ENCODE measurements at regions not wholly inside any gene's neighbourhood (a gene's known extent, or its start where the extent isn't known, plus 50 kb on each side); places are given as distances from the start of the nearest gene placed in this dataset.

DNA sequence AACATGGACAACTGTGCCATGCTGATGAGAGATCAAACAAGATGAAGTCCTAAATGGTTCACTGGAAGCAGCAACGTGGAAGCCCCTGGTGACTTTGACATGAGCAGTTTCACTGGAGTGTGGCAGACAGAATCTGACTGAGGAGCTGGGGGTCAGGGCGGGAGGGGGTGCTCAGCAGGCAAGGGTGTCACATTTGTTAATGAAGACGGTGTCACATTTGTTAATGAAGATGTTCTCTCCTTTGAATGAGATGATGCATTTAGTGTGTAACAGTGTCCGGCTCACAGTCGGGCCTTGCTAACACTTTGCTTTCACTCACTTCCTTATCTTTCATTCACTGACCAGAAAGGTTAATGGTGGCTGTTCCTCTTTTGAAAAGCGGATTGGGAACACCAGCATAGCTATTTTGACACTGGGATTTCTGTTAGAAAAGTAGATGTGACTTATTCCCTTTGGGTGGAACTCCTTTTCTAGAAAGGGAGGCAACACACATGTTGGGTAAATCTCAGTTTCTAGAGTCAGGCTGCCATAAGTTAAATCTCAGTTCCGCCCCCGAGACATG, 693.7 kb downstream of the UQCRFS1 start:
- no peak for DNase-seq (ENCODE audit: low read depth)

- no peak for DNase-seq (ENCODE audit: low read depth)
Observed at GRCh38 chr19:28516415-28516872, 696.5 kb downstream of the UQCRFS1 start.

DNA sequence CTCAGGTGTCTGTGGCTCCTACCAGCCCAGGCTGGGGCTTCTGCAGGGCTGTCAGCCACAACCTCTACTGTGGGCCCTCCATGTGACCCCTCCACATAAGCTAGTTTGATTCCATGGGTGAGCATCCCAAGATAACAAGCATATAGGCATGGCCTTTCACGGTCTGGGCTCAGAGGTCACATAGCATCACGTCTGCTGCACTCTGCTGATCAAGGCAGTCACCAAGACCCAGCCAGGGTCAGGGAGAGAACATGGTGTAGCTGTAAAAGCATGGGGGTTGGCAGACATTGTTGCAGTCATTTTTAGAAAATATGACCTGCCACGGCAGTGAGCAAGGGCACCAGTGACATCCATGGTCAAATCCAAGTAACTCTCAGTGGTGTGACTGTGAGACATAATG, 698.8 kb downstream of the UQCRFS1 start:
- no peak for DNase-seq (ENCODE audit: low read depth)

GRCh38 chr19:28511655-28512054, 701.3 kb downstream of the UQCRFS1 start:
- no peak for DNase-seq (ENCODE audit: low read depth)

- DNase-seq (ENCODE audit: low read depth), result no peak
Observed at GRCh38 chr19:28509079-28509895, 703.7 kb downstream of the UQCRFS1 start.

GRCh38 chr19:28508666-28509065, 704.3 kb downstream of the UQCRFS1 start:
- no peak for DNase-seq (ENCODE audit: low read depth)

GRCh38 chr19:28505933-28506332, 707.0 kb downstream of the UQCRFS1 start:
- DNase-seq (ENCODE audit: low read depth), result no peak

- DNase-seq (ENCODE audit: low read depth), result no peak
Observed at GRCh38 chr19:28505134-28505533, 707.8 kb downstream of the UQCRFS1 start.

- no peak for DNase-seq (ENCODE audit: low read depth)
Observed at GRCh38 chr19:28504727-28505126, 708.2 kb downstream of the UQCRFS1 start.

GRCh38 chr19:28504139-28504538, 708.8 kb downstream of the UQCRFS1 start:
- no peak for DNase-seq (ENCODE audit: low read depth)

GRCh38 chr19:28502879-28503734, 709.8 kb downstream of the UQCRFS1 start:
- no peak for DNase-seq (ENCODE audit: low read depth)

DNA sequence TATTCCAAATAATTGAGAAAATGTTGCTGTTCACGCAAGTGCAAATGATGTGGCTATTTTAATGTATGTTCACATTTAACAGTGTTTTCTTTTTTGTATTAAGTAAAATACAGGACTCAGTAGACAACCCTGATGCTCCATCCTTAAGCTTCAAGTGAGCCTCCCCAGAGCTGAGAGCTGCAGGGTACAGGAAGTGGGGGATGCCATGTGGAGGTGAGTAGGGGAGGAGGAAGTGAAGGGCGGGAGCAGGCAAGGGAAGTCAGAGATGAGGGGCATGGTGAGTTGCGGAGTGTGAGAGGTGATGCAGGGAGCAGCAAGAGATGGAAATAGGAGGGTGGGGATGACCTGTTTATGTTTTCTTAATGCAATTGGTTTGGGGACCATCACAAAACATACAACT, 711.0 kb downstream of the UQCRFS1 start:
- DNase-seq (ENCODE audit: low read depth), result no peak

- no peak for DNase-seq (ENCODE audit: low read depth)
Observed at GRCh38 chr19:28500982-28501630, 711.8 kb downstream of the UQCRFS1 start.

GRCh38 chr19:28500296-28500695, 712.7 kb downstream of the UQCRFS1 start:
- DNase-seq (ENCODE audit: low read depth), result no peak

GRCh38 chr19:28498404-28498976, 714.5 kb downstream of the UQCRFS1 start:
- DNase-seq (ENCODE audit: low read depth), result no peak

- DNase-seq (ENCODE audit: low read depth), result no peak
Observed at GRCh38 chr19:28497887-28498286, 715.1 kb downstream of the UQCRFS1 start.

DNA sequence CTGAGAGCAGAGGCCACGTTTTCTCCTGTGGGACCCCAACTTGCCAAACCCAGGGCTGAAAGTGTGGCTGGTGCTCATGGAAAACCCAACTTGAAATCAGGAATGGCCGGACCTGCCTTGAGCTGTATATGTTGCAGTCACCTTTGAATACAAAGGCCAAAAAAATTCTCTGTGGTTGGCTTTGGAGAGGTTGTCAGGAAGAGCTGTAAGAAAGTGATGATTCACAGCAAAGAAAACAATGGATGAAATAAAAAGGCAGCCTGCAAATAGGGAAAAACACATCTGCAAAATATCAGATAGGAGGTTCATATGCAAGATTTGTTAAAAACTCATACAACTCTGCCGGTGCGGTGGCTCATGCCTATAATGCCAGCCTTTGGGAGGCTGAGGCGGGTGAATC, 715.8 kb downstream of the UQCRFS1 start:
- DNase-seq (ENCODE audit: low read depth), result peak; percentile 60

GRCh38 chr19:28495046-28495445, 717.9 kb downstream of the UQCRFS1 start:
- DNase-seq (ENCODE audit: low read depth), result no peak

DNA sequence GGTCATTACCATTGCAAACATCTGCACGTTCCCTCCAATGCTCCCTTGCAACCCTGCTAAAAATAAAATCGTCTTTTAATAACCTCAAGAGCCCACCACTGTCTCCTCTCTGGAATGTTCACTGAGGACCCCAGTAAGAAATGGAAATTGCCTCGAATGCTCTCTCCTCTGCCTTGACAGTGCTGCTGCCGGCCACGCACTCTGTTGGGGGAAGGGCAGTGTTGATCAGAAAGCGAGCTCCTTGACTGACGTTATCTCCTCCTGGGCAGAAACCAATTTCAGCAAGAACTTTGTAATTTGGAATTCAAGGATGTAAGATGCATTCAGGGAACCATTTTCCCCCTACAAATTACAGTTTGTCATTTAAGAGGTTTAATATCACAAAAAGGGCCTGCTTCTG, 718.5 kb downstream of the UQCRFS1 start:
- DNase-seq (ENCODE audit: low read depth), result no peak

GRCh38 chr19:28493884-28494283, 719.1 kb downstream of the UQCRFS1 start:
- no peak for DNase-seq (ENCODE audit: low read depth)

GRCh38 chr19:28492621-28493020, 720.3 kb downstream of the UQCRFS1 start:
- no peak for DNase-seq (ENCODE audit: low read depth)
